PC-9 (cell line): ENCODE measurements at regions not wholly inside any gene's neighbourhood (a gene's known extent, or its start where the extent isn't known, plus 50 kb on each side); places are given as distances from the start of the nearest gene placed in this dataset.

Experiments
- CTCF ChIP-seq: fragments of 200-600 bp; sonication (generic); conservative IDR thresholded peaks from 2 replicates; pipeline ENCODE4 v1.6.1; 2017; ENCODE audit warnings: mixed run types, antibody characterized with exemption, mild to moderate bottlenecking, moderate library complexity
- EZH2 ChIP-seq: fragments of 200-600 bp; sonication (generic); IDR thresholded peaks from 2 replicates; pipeline ENCODE4 v1.8.0; 2017; ENCODE audit warnings: antibody characterized with exemption, low read depth

DNA sequence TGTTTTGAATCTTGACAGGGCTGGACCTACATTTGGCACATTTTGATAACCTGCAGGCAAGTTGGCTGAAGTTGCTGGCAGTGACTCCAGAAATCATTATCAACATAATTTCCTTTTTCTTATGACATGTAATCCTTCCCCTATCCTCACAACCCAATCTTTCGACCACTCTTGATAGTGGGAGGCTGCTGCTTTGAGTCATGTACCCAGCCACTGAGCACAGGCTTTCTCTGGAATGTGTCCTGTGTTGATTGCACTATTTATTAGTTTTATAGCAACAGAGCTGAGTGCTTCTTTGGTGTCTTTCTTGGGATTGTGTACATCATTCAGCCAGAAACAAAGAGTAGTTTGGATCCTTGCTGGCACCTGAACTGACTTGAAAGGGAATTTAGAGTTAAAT, 183.1 kb upstream of the LEF1 start:
- TF ChIP-seq CTCF (no peak), EZH2 (no peak)
